IMR-90 (cell line): ENCODE measurements at regions not wholly inside any gene's neighbourhood (a gene's known extent, or its start where the extent isn't known, plus 50 kb on each side); places are given as distances from the start of the nearest gene placed in this dataset.

Experiments
- ATAC-seq: fragments of 200-7000 bp; cut with Tn5 transposase; 2 replicates; pipeline ENCODE4 v1.9.1; 2020; ENCODE audit warnings: low read depth, mild to moderate bottlenecking, moderate library complexity
- BruUV-seq: library from RNA; stranded (reverse); fragments of 400-500 nt; replicated peaks from 2 replicates; lab custom pipeline; 2021; lab: Mats Ljungman, UMichigan
- CTCF ChIA-PET: fragments of 300-600 bp; formaldehyde crosslinking; extraction: SDS; loops from one replicate; lab custom pipeline; 2021; ENCODE audit warnings: antibody characterized with exemption; lab: Yijun Ruan, JAX
- POLR2A ChIA-PET: fragments of 300-600 bp; sonication (Branson Sonifier 250); formaldehyde crosslinking; loops from one replicate; lab custom pipeline; 2022; ENCODE audit warnings: antibody characterized with exemption; ENCODE audit not compliant: unreplicated experiment; lab: Charles Lee
- DNase-seq: peaks from one replicate; pipeline ENCODE4 v3.0.0; 2013
- H2AFZ ChIP-seq: replicated peaks from 2 replicates; pipeline ENCODE3; 2013; ENCODE audit warnings: low read length, mild to moderate bottlenecking; ENCODE audit not compliant: poor library complexity
- H2AK5ac ChIP-seq: 2 replicates; pipeline ENCODE4 v1.6.1; 2013; ENCODE audit warnings: low read depth, low read length, inconsistent platforms
- H2AK9ac ChIP-seq: replicated peaks from 2 replicates; pipeline ENCODE3; 2013; ENCODE audit warnings: mild to moderate bottlenecking, low read depth, low read length, moderate library complexity; ENCODE audit not compliant: poor library complexity
- H2BK120ac ChIP-seq: 2 replicates; pipeline ENCODE4 v1.6.1; 2013; ENCODE audit warnings: low read depth, low read length, inconsistent platforms
- H2BK15ac ChIP-seq: 3 replicates; pipeline ENCODE4 v1.6.1; 2013; ENCODE audit warnings: low read depth, low read length, inconsistent platforms
- H2BK20ac ChIP-seq: 2 replicates; pipeline ENCODE4 v1.6.1; 2013; ENCODE audit warnings: low read depth, mild to moderate bottlenecking, inconsistent platforms, low read length, moderate library complexity
- H2BK5ac ChIP-seq: 2 replicates; pipeline ENCODE4 v1.6.1; 2013; ENCODE audit warnings: mild to moderate bottlenecking, low read depth, low read length, inconsistent platforms; ENCODE audit not compliant: poor library complexity, severe bottlenecking
- H3K14ac ChIP-seq: replicated peaks from 2 replicates; pipeline ENCODE4 v1.6.1; 2013; ENCODE audit warnings: low read depth, low read length, inconsistent platforms
- H3K18ac ChIP-seq: 2 replicates; pipeline ENCODE4 v1.6.1; 2013; ENCODE audit warnings: low read depth, low read length, control low read depth
- H3K23ac ChIP-seq: 2 replicates; pipeline ENCODE4 v1.6.1; 2013; ENCODE audit warnings: low read depth, low read length, inconsistent platforms
- H3K27ac ChIP-seq: 2 replicates; pipeline ENCODE4 v1.5.1; 2013; ENCODE audit warnings: mild to moderate bottlenecking, control low read depth, low read length; ENCODE audit not compliant: insufficient read depth
- H3K27me3 ChIP-seq: 2 replicates; pipeline ENCODE4 v1.6.1; 2013; ENCODE audit warnings: low read length; ENCODE audit not compliant: control insufficient read depth, insufficient read depth
- H3K36me3 ChIP-seq: 2 replicates; pipeline ENCODE4 v1.6.1; 2013; ENCODE audit warnings: low read length, mixed read lengths; ENCODE audit not compliant: control insufficient read depth, insufficient read depth
- H3K4ac ChIP-seq: 2 replicates; pipeline ENCODE4 v1.6.1; 2013; ENCODE audit warnings: low read depth, low read length, inconsistent platforms
- H3K4me1 ChIP-seq: 2 replicates; pipeline ENCODE4 v1.6.1; 2013; ENCODE audit warnings: low read length, mixed read lengths; ENCODE audit not compliant: control insufficient read depth, insufficient read depth
- H3K4me2 ChIP-seq: 2 replicates; pipeline ENCODE4 v1.6.1; 2013; ENCODE audit warnings: low read depth, mild to moderate bottlenecking, control low read depth, low read length, moderate library complexity
- H3K4me3 ChIP-seq: 2 replicates; pipeline ENCODE4 v1.5.1; 2013; ENCODE audit warnings: low read depth, mild to moderate bottlenecking, control low read depth, low read length, moderate library complexity; ENCODE audit not compliant: insufficient read depth
- H3K56ac ChIP-seq: 2 replicates; pipeline ENCODE4 v1.6.1; 2013; ENCODE audit warnings: low read length, inconsistent platforms; ENCODE audit not compliant: insufficient read depth; ENCODE audit errors: extremely low read depth
- H3K79me1 ChIP-seq, 2 experiments: 2 replicates each; pipeline ENCODE4 v1.6.1; 2013; ENCODE audit warnings: low read length in 2 of 2, inconsistent platforms in 1 of 2, low read depth in 1 of 2
- H3K9ac ChIP-seq: 2 replicates; pipeline ENCODE4 v1.6.1; 2013; ENCODE audit warnings: low read depth, low read length, control low read depth
- H3K9me1 ChIP-seq: 2 replicates; pipeline ENCODE4 v1.6.1; 2013; ENCODE audit warnings: low read length, inconsistent platforms; ENCODE audit not compliant: insufficient read depth
- H3K9me3 ChIP-seq: 2 replicates; pipeline ENCODE4 v1.6.1; 2013; ENCODE audit warnings: low read length; ENCODE audit not compliant: control insufficient read depth, insufficient read depth
- H4K20me1 ChIP-seq: 2 replicates; pipeline ENCODE4 v1.6.1; 2013; ENCODE audit warnings: low read length, inconsistent platforms; ENCODE audit not compliant: insufficient read depth
- H4K5ac ChIP-seq: 2 replicates; pipeline ENCODE4 v1.6.1; 2013; ENCODE audit warnings: mild to moderate bottlenecking, low read depth, low read length, control low read depth
- H4K8ac ChIP-seq, 2 experiments: 2 replicates each; pipeline ENCODE4 v1.6.1; 2013; ENCODE audit warnings: low read depth in 2 of 2, low read length in 2 of 2, control low read depth in 1 of 2, inconsistent platforms in 1 of 2
- H4K91ac ChIP-seq: 2 replicates; pipeline ENCODE4 v1.6.1; 2013; ENCODE audit warnings: low read depth, low read length, inconsistent platforms; ENCODE audit not compliant: insufficient read depth
- WGBS, 2 experiments: methylation state at CpG; one replicate each; pipeline versions ENCODE4 v1.1.5 to v1.1.7; 2013; ENCODE audit warnings: missing lambda C conversion rate in 2 of 2; ENCODE audit not compliant: insufficient read length in 1 of 2; ENCODE audit errors: extremely low coverage in 2 of 2; 5-methylcytosine and 5-hydroxymethylcytosine counted together
- dilution Hi-C: fragments of 300-500 bp; cut with HindIII; formaldehyde crosslinking; loops from one replicate; pipeline ENCODE4 v1.14.3; 2018; ENCODE audit warnings: low sequenced_read_pairs; ENCODE audit not compliant: unreplicated experiment
- in situ Hi-C: fragments of 300-500 bp; cut with MboI; formaldehyde crosslinking; loops from 3 replicates; pipeline ENCODE4 v1.14.3; 2019; ENCODE audit warnings: low sequenced_read_pairs, inconsistent platforms, mixed read lengths
- intact Hi-C: fragments of 100-400 bp; cut with micrococcal nuclease; formaldehyde crosslinking; loops from 2 replicates; pipeline ENCODE4 v1.10.0; 2022
- TF ChIP-seq, protein P1 (sequence below): fragments of 150-350 bp; IDR thresholded peaks from 2 replicates; pipeline ENCODE4 v1.6.1; 2016; ENCODE audit warnings: low read depth, mild to moderate bottlenecking, low read length, moderate library complexity, borderline replicate concordance

DNA sequence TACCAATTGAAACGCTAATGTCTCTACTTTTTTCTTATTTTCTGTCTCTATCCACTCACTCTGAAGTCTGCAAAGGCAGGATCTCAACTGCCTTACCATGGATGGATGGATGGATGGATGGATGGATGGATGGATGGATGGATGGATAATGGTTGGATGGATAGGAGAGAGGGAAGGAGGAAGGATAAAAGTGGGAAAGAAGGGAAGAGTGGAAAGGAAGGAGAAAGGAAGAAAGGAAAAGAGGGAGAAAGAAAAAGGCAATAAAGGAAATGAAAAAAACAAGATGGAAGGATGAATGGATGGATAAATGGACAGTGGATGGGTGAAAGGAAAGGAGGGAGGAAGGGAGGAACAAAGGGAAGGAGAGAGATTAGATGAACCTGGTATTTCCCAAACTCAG is 506.0 kb downstream of the MN1 start:
- intact Hi-C loops: no loop called here
- ATAC-seq (no peak), DNase-seq (no peak)
- Histone ChIP-seq H4K5ac (no peak overlapping the region), H2BK15ac (no peak overlapping the region), H3K18ac (no peak overlapping the region), H2AK9ac (no peak overlapping the region), H2AFZ (no peak overlapping the region), H3K9me3 (no peaks in the 10 kb centered on the region), H3K27ac (no peak overlapping the region), H3K4me2 (no peak overlapping the region), H3K36me3 (no peaks in the 10 kb centered on the region), H3K14ac (no peak overlapping the region), H3K4ac (no peak overlapping the region), H3K56ac (no peak overlapping the region), H3K23ac (no peak overlapping the region), H2AK5ac (no peak overlapping the region), H3K79me1 (no peaks in the 10 kb centered on the region), H3K9ac (no peak overlapping the region), H3K27me3 (peaks cover 42% of the 10 kb centered on the region), H4K20me1 (no peaks in the 10 kb centered on the region), H2BK20ac (no peak overlapping the region), H2BK120ac (no peak overlapping the region), H3K4me3 (no peak overlapping the region), H3K9me1 (no peaks in the 10 kb centered on the region), H3K4me1 (peaks cover 3% of the 10 kb centered on the region; the same call in 1 of the 2 replicates), H2BK5ac (no peak overlapping the region), H4K8ac (no peak overlapping the region), H4K91ac (no peak overlapping the region)
- POLR2A ChIA-PET: no interaction called here
- dilution Hi-C loops: no loop called here
- in situ Hi-C loops: no loop called here
- CTCF ChIA-PET: no interaction called here
- TF ChIP-seq, protein P1, sequence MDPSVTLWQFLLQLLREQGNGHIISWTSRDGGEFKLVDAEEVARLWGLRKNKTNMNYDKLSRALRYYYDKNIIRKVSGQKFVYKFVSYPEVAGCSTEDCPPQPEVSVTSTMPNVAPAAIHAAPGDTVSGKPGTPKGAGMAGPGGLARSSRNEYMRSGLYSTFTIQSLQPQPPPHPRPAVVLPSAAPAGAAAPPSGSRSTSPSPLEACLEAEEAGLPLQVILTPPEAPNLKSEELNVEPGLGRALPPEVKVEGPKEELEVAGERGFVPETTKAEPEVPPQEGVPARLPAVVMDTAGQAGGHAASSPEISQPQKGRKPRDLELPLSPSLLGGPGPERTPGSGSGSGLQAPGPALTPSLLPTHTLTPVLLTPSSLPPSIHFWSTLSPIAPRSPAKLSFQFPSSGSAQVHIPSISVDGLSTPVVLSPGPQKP: no peak
- no CpG with 5 or more reads among the region's 1 CpG for WGBS, 2 experiments
- no TSS peak for BruUV-seq
